ENCODE measurements at regions not wholly inside any gene's neighbourhood (a gene's known extent, or its start where the extent isn't known, plus 50 kb on each side); places are given as distances from the start of the nearest gene placed in this dataset.

GRCh38 chr1:56297904-56298303 is 281.5 kb downstream of the PLPP3 start:
- Histone ChIP-seq H3K4me1 (ENCODE audit: insufficient read depth, low read length) (peaks cover 6% of the 10 kb centered on the region; the same call in 1 of the 2 replicates), H2BK20ac (ENCODE audit: low read depth, low read length, poor library complexity, severe bottlenecking) (no peak overlapping the region), H3K14ac (ENCODE audit: insufficient read depth, low read length) (no peak overlapping the region), H2BK120ac (ENCODE audit: low read depth, low read length, poor library complexity, severe bottlenecking) (no peak overlapping the region), H3K9ac (ENCODE audit: extremely low read depth, insufficient read length, low read length) (no peak overlapping the region), H4K20me1 (ENCODE audit: control insufficient read depth, insufficient read depth, insufficient read length) (no peaks in the 10 kb centered on the region), H3K27ac (ENCODE audit: insufficient read length, low read depth, low read length) (no peak overlapping the region), H4K91ac (ENCODE audit: insufficient read length, low read depth, low read length) (no peak overlapping the region), H3K4me2 (ENCODE audit: insufficient read depth, insufficient read length, low read length) (no peak overlapping the region), H3K4ac (ENCODE audit: low read depth, low read length) (no peak overlapping the region), H4K8ac (replicated peaks; ENCODE audit: insufficient read length, low read depth, low read length) (no peak overlapping the region), H3K23me2 (ENCODE audit: insufficient read length, low read depth, low read length, poor library complexity, severe bottlenecking) (no peaks in the 10 kb centered on the region), H4K5ac (ENCODE audit: insufficient read length, low read depth, low read length) (no peak overlapping the region), H3K23ac (ENCODE audit: insufficient read length, low read depth, low read length) (no peak overlapping the region), H2AFZ (ENCODE audit: low read length) (no peak overlapping the region), H3K79me1 (ENCODE audit: insufficient read depth, low read depth, low read length, poor library complexity, severe bottlenecking) (no peaks in the 10 kb centered on the region), H2AK5ac (ENCODE audit: insufficient read length, low read length) (no peak overlapping the region), H3K56ac (ENCODE audit: insufficient read length, low read depth, low read length) (no peak overlapping the region), H3K79me2 (ENCODE audit: insufficient read depth, low read length) (no peaks in the 10 kb centered on the region), H3T11ph (ENCODE audit: low read length) (no peak overlapping the region), H2BK5ac (ENCODE audit: insufficient read length, low read length) (no peak overlapping the region), H3K27me3 (ENCODE audit: insufficient read depth, low read length) (no peaks in the 10 kb centered on the region), H2BK15ac (ENCODE audit: low read depth, low read length) (no peak overlapping the region), H2BK12ac (ENCODE audit: insufficient read length, low read depth, low read length) (no peak overlapping the region), H3K18ac (ENCODE audit: insufficient read length, low read depth, low read length) (no peak overlapping the region), H3K9me3 (ENCODE audit: control insufficient read depth, low read depth, low read length) (no peaks in the 10 kb centered on the region)
- Mint-ChIP-seq H3K36me3 (ENCODE audit: insufficient read depth in 1 of 3, low read depth in 3 of 3) (no peaks in the 10 kb centered on the region), H3K4me1 (0 out of 4 replicates have a peak, but pooled peaks cover 0 to 2% of the 10 kb centered on the region in 2 experiments), H3K4me3 (no peak overlapping the region), H3K9me3 (no peaks in the 10 kb centered on the region), H3K27me3 (ENCODE audit: low read depth) (no peaks in the 10 kb centered on the region), H3K27ac (no peak overlapping the region)
- no peak for DNase-seq
- no CpG with 5 or more reads among the region's 2 CpGs for WGBS (ENCODE audit: extremely low coverage, insufficient read length, low lambda C conversion rate)
- no peak for TF ChIP-seq CTCF (conservative IDR thresholded peaks at IDR 0.05)

Measured in H9 (cell line).